ENCODE measurements at regions not wholly inside any gene's neighbourhood (a gene's known extent, or its start where the extent isn't known, plus 50 kb on each side); places are given as distances from the start of the nearest gene placed in this dataset.

DNA sequence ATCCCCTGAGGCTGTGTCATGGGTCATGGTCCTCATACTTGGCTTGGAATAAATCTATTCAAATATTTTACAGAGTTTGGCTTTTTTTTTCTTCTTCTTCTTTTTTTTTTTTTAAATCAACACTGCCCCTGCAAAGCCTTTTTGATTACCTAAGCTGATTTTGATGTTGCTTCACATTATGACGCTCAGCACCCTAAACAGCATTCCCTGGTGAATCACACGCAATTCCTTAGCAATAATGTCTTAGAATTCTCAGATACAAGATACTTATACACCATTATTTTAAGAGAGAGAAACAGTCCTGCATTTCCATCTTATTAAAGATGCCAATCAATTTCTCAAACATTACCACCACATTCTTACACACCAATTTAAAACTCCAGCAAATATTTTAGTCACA, 323.7 kb upstream of the IGFBP3 start:
- TF ChIP-seq, protein P1, sequence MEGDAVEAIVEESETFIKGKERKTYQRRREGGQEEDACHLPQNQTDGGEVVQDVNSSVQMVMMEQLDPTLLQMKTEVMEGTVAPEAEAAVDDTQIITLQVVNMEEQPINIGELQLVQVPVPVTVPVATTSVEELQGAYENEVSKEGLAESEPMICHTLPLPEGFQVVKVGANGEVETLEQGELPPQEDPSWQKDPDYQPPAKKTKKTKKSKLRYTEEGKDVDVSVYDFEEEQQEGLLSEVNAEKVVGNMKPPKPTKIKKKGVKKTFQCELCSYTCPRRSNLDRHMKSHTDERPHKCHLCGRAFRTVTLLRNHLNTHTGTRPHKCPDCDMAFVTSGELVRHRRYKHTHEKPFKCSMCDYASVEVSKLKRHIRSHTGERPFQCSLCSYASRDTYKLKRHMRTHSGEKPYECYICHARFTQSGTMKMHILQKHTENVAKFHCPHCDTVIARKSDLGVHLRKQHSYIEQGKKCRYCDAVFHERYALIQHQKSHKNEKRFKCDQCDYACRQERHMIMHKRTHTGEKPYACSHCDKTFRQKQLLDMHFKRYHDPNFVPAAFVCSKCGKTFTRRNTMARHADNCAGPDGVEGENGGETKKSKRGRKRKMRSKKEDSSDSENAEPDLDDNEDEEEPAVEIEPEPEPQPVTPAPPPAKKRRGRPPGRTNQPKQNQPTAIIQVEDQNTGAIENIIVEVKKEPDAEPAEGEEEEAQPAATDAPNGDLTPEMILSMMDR (IDR thresholded peaks at IDR 0.05 in 2 of 3, conservative IDR thresholded peaks at IDR 0.05 in 1 of 3; ENCODE audit: borderline replicate concordance in 1 of 3, insufficient read depth in 1 of 3, low read depth in 2 of 3, low read length in 2 of 3) = no peak
- TF ChIP-seq POLR2A (IDR thresholded peaks at IDR 0.05; ENCODE audit: borderline replicate concordance, extremely low read depth, insufficient read depth, insufficient read length) (no peak), EZH2phosphoT487 (IDR thresholded peaks at IDR 0.05; ENCODE audit: borderline replicate concordance) (no peak)
